ENCODE measurements at regions not wholly inside any gene's neighbourhood (a gene's known extent, or its start where the extent isn't known, plus 50 kb on each side); places are given as distances from the start of the nearest gene placed in this dataset.

DNA sequence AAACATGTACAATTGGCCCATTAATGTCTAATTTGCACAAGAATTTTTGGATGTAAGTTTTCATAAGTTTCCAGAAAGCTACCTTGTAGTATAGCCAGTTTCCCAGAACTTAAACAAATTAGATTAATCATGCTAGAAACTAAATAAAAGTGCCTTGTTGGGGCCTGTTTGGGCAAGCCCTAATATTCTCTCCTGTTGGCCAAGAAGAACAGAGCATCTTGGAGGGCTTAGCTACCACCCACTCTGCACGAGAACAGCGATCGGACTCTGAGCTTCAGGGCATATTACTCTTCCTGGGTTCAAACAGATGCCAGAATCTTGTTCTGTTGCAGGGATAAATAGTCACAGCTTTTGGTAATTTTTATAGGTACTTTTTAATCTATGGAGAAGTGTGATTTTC, 88.2 kb downstream of the GAS1 start:
- Mint-ChIP-seq H3K27ac (no peak overlapping the region), H3K4me1 (ENCODE audit: unreplicated experiment) (peaks cover 52% of the 10 kb centered on the region), H3K27me3 (peaks cover 3% of the 10 kb centered on the region), H3K9me3 (no peaks in the 10 kb centered on the region), H3K4me3 (no peak overlapping the region), H3K36me3 (no peaks in the 10 kb centered on the region)
- no peak for DNase-seq (ENCODE audit: extremely low spot score, unreplicated experiment)
- TF ChIP-seq CTCF (conservative IDR thresholded peaks at IDR 0.05) = no peak

- Mint-ChIP-seq H3K4me3 (no peak overlapping the region), H3K4me1 (ENCODE audit: unreplicated experiment) (peaks cover 57% of the 10 kb centered on the region), H3K9me3 (no peaks in the 10 kb centered on the region), H3K27me3 (peaks cover 3% of the 10 kb centered on the region), H3K36me3 (no peaks in the 10 kb centered on the region), H3K27ac (no peak overlapping the region)
- no peak for TF ChIP-seq CTCF (conservative IDR thresholded peaks at IDR 0.05)
- no peak for DNase-seq (ENCODE audit: extremely low spot score, unreplicated experiment)
Measured at GRCh38 chr9:86858009-86858408, 89.3 kb downstream of the GAS1 start.

- DNase-seq (ENCODE audit: extremely low spot score, unreplicated experiment) = no peak
- H3K27ac Mint-ChIP-seq = no peak overlapping the region
- peaks cover 57% of the 10 kb centered on the region for H3K4me1 Mint-ChIP-seq (ENCODE audit: unreplicated experiment)
- no peaks in the 10 kb centered on the region for H3K36me3 Mint-ChIP-seq
- no peaks in the 10 kb centered on the region for H3K9me3 Mint-ChIP-seq
- H3K27me3 Mint-ChIP-seq = peaks cover 3% of the 10 kb centered on the region
- TF ChIP-seq CTCF (conservative IDR thresholded peaks at IDR 0.05) = no peak
- no peak overlapping the region for H3K4me3 Mint-ChIP-seq
Measured at GRCh38 chr9:86856259-86856658, 91.0 kb downstream of the GAS1 start.

GRCh38 chr9:86854898-86855523, 92.3 kb downstream of the GAS1 start:
- Mint-ChIP-seq H3K27me3 (peaks cover 3% of the 10 kb centered on the region), H3K27ac (peak overlapping the region; percentile 49)

DNA sequence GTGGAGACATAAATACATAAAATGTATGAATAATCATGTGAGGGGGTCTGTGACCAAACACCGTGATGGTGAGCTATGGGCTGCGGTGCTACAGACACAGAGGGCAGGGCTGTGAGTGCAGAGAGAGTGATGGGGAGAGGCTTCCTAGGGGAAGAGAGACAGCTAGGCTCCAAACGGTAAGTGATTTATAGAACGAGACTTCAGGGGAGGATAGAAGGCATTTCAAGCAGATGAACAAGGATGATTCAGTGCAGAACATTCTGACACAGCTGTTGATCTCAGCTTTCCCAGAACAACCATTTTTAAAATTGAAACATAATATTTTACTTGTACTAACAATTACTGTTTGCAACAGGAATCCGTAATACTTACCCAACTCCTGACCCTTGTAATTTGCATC, 100.7 kb downstream of the GAS1 start:
- peaks cover 2% of the 10 kb centered on the region for H3K27me3 Mint-ChIP-seq
- no peak for TF ChIP-seq CTCF (conservative IDR thresholded peaks at IDR 0.05)
- H3K27ac Mint-ChIP-seq = no peak overlapping the region
- H3K4me1 Mint-ChIP-seq (ENCODE audit: unreplicated experiment) = peaks cover 11% of the 10 kb centered on the region
- H3K36me3 Mint-ChIP-seq = no peaks in the 10 kb centered on the region
- no peak overlapping the region for H3K4me3 Mint-ChIP-seq
- DNase-seq (ENCODE audit: extremely low spot score, unreplicated experiment) = no peak
- peaks cover 12% of the 10 kb centered on the region for H3K9me3 Mint-ChIP-seq

More at GRCh38 chr9:86854898-86855523, 92.3 kb downstream of the GAS1 start:
- H3K4me3 Mint-ChIP-seq = peak overlapping the region; percentile 25
- DNase-seq (ENCODE audit: extremely low spot score, unreplicated experiment) = no peak
- no peak for TF ChIP-seq CTCF (conservative IDR thresholded peaks at IDR 0.05)
- peaks cover 50% of the 10 kb centered on the region for H3K4me1 Mint-ChIP-seq (ENCODE audit: unreplicated experiment)
- no peaks in the 10 kb centered on the region for H3K9me3 Mint-ChIP-seq
- no peaks in the 10 kb centered on the region for H3K36me3 Mint-ChIP-seq

GRCh38 chr9:86843206-86843605, 104.1 kb downstream of the GAS1 start:
- no peak for TF ChIP-seq CTCF (conservative IDR thresholded peaks at IDR 0.05)
- Mint-ChIP-seq H3K4me3 (no peak overlapping the region), H3K27ac (no peak overlapping the region), H3K4me1 (ENCODE audit: unreplicated experiment) (peaks cover 37% of the 10 kb centered on the region), H3K9me3 (peaks cover 8% of the 10 kb centered on the region), H3K27me3 (peaks cover 2% of the 10 kb centered on the region), H3K36me3 (no peaks in the 10 kb centered on the region)
- no peak for DNase-seq (ENCODE audit: extremely low spot score, unreplicated experiment)
